Trophoblast cell (in vitro differentiated cells and primary cell): ENCODE measurements at regions not wholly inside any gene's neighbourhood (a gene's known extent, or its start where the extent isn't known, plus 50 kb on each side); places are given as distances from the start of the nearest gene placed in this dataset.

ENCODE experiments used
- DNase-seq, 2 donors: peaks; one replicate each; pipeline ENCODE4 v3.0.0-alpha.2; 2016
- H2AFZ ChIP-seq: 2 replicates; pipeline ENCODE4 v1.6.1; 2013; ENCODE audit warnings: low read length, moderate library complexity, mild to moderate bottlenecking; ENCODE audit not compliant: insufficient read depth, poor library complexity
- H2AK5ac ChIP-seq: 2 replicates; pipeline ENCODE4 v1.6.1; 2013; ENCODE audit warnings: mild to moderate bottlenecking, low read length
- H2BK120ac ChIP-seq: 2 replicates; pipeline ENCODE4 v1.6.1; 2013; ENCODE audit warnings: low read length, mild to moderate bottlenecking, moderate library complexity; ENCODE audit not compliant: insufficient read depth, poor library complexity
- H2BK12ac ChIP-seq: 2 replicates; pipeline ENCODE4 v1.6.1; 2013; ENCODE audit warnings: mild to moderate bottlenecking, low read length, moderate library complexity
- H2BK5ac ChIP-seq: 2 replicates; pipeline ENCODE4 v1.6.1; 2013; ENCODE audit warnings: low read length, low read depth, moderate library complexity, mild to moderate bottlenecking; ENCODE audit not compliant: poor library complexity
- H3K14ac ChIP-seq: 2 replicates; pipeline ENCODE4 v1.6.1; 2013; ENCODE audit warnings: mild to moderate bottlenecking, low read length
- H3K18ac ChIP-seq: 2 replicates; pipeline ENCODE4 v1.6.1; 2013; ENCODE audit warnings: mild to moderate bottlenecking, low read length
- H3K23ac ChIP-seq: 2 replicates; pipeline ENCODE4 v1.6.1; 2013; ENCODE audit warnings: low read length
- H3K27ac ChIP-seq: 2 replicates; pipeline ENCODE4 v1.5.1; 2013; ENCODE audit warnings: low read depth, mild to moderate bottlenecking, inconsistent platforms, low read length, moderate library complexity
- H3K27me3 ChIP-seq: 2 replicates; pipeline ENCODE4 v1.6.1; 2013; ENCODE audit warnings: inconsistent platforms, mild to moderate bottlenecking, low read length, moderate library complexity; ENCODE audit not compliant: insufficient read depth
- H3K36me3 ChIP-seq, 2 experiments: 1 replicate in 1 of 2; 2 replicates in 1 of 2; pipeline ENCODE4 v1.6.1; 2013; ENCODE audit warnings: low read length in 2 of 2, mild to moderate bottlenecking in 2 of 2, moderate library complexity in 1 of 2; ENCODE audit not compliant: insufficient read depth in 2 of 2, control insufficient read depth in 1 of 2
- H3K4ac ChIP-seq: 2 replicates; pipeline ENCODE4 v1.6.1; 2013; ENCODE audit warnings: low read depth, mild to moderate bottlenecking, low read length, moderate library complexity
- H3K4me1 ChIP-seq, 2 experiments: 1 replicate in 1 of 2; 2 replicates in 1 of 2; pipeline ENCODE4 v1.6.1; 2013; ENCODE audit warnings: low read length in 2 of 2, mild to moderate bottlenecking in 2 of 2, moderate library complexity in 1 of 2; ENCODE audit not compliant: insufficient read depth in 2 of 2, control insufficient read depth in 1 of 2
- H3K4me2 ChIP-seq: 2 replicates; pipeline ENCODE4 v1.6.1; 2013; ENCODE audit warnings: inconsistent platforms, mild to moderate bottlenecking, low read length, moderate library complexity
- H3K4me3 ChIP-seq: 2 replicates; pipeline ENCODE4 v1.5.1; 2013; ENCODE audit warnings: mild to moderate bottlenecking, low read depth, low read length, inconsistent platforms
- H3K79me1 ChIP-seq: one replicate; pipeline ENCODE4 v1.6.1; 2013; ENCODE audit warnings: low read length
- H3K79me2 ChIP-seq: 2 replicates; pipeline ENCODE4 v1.6.1; 2013; ENCODE audit warnings: low read length, mild to moderate bottlenecking; ENCODE audit not compliant: control insufficient read depth, insufficient read depth, poor library complexity
- H3K9ac ChIP-seq: 2 replicates; pipeline ENCODE4 v1.6.1; 2013; ENCODE audit warnings: mild to moderate bottlenecking, low read length
- H3K9me3 ChIP-seq: 2 replicates; pipeline ENCODE4 v1.6.1; 2013; ENCODE audit warnings: low read depth, mild to moderate bottlenecking, control low read depth, inconsistent platforms, low read length; ENCODE audit not compliant: insufficient read depth
- H4K12ac ChIP-seq: 2 replicates; pipeline ENCODE4 v1.6.1; 2013; ENCODE audit warnings: low read depth, mild to moderate bottlenecking, low read length, moderate library complexity
- H4K8ac ChIP-seq: 2 replicates; pipeline ENCODE4 v1.6.1; 2013; ENCODE audit warnings: low read depth, mild to moderate bottlenecking, low read length, moderate library complexity
- H4K91ac ChIP-seq: one replicate; pipeline ENCODE4 v1.6.1; 2013; ENCODE audit warnings: low read depth, mild to moderate bottlenecking, low read length, moderate library complexity
- WGBS: extraction: QIAGEN DNeasy Blood & Tissue Kit; methylation state at CpG from one replicate; pipeline ENCODE4 v1.1.7; 2013; ENCODE audit warnings: missing lambda C conversion rate; ENCODE audit not compliant: insufficient read length, insufficient coverage; ENCODE audit errors: extremely low coverage; 5-methylcytosine and 5-hydroxymethylcytosine counted together

DNA sequence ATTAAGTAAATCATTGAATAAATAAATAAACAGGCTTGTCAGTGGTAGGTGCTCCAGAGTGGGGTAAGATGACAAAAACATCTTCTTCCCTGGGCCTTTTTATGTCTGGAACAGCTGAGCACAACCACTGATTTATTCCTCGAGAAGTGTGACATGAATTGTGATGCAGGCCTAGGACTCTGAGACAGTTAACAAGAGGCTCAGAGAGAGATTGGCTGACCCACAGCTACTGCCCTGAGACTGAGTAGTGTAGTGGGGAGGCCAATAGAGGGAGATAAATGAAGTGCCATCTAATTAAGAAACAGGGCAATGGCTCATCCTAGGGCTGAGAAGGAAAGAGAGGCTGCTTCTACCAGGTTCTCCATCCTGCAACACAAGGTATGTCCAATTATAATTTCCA, 369.3 kb upstream of the TRPC7 start:
- peak overlapping the region; percentile 81 for H4K91ac ChIP-seq

DNA sequence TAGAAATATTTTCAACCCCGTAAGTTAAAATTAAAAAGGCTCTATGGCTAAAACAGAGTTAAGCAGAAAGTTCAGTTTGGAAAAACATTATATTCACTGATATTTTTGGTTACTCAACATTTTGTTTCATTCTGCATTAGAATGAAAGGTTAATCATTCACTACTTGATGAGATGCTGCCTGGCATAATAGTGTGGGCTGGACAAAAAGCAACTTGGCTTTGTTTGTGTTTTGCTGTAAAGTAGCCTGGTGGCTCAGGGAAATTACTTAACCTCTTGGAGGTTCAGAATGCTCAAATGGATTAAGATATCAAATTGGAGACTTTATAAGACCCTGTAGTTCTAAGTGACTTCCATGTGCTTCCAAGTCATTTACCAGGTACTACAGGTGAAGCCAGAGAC, 367.4 kb upstream of the TRPC7 start:
- Histone ChIP-seq H4K12ac (no peak overlapping the region), H2BK5ac (no peak overlapping the region), H2BK12ac (peak overlapping the region; percentile 61), H3K79me2 (no peaks in the 10 kb centered on the region), H3K36me3 (no peaks in the 10 kb centered on the region), H3K18ac (no peak overlapping the region), H3K23ac (no peak overlapping the region), H3K27me3 (no peaks in the 10 kb centered on the region), H3K4me1 (peaks cover 0 to 6% of the 10 kb centered on the region in 2 experiments), H3K14ac (no peak overlapping the region), H3K4me3 (no peak overlapping the region), H3K9me3 (no peaks in the 10 kb centered on the region), H4K91ac (no peak overlapping the region), H2BK120ac (no peak overlapping the region), H3K27ac (no peak overlapping the region), H3K79me1 (peaks cover 8% of the 10 kb centered on the region), H3K9ac (no peak overlapping the region), H3K4me2 (no peak overlapping the region), H2AFZ (no peak overlapping the region), H2AK5ac (no peak overlapping the region), H3K4ac (no peak overlapping the region), H4K8ac (no peak overlapping the region)
- no CpG with 5 or more reads among the region's 1 CpG for WGBS
- DNase-seq, result no peak

More for the DNA sequence above, 369.3 kb upstream of the TRPC7 start:
- Histone ChIP-seq H3K4ac (no peak overlapping the region), H3K79me2 (no peaks in the 10 kb centered on the region), H3K4me2 (no peak overlapping the region), H4K12ac (no peak overlapping the region), H3K79me1 (peaks cover 7% of the 10 kb centered on the region), H2BK12ac (peak overlapping the region; percentile 99), H3K23ac (no peak overlapping the region), H4K8ac (peak overlapping the region; percentile 21), H3K36me3 (no peaks in the 10 kb centered on the region), H3K27ac (peak overlapping the region; percentile 22), H3K4me1 (peaks cover 0 to 6% of the 10 kb centered on the region in 2 experiments), H3K4me3 (no peak overlapping the region), H2BK120ac (peak overlapping the region; percentile 76), H3K9me3 (no peaks in the 10 kb centered on the region), H2BK5ac (peak overlapping the region; percentile 60), H3K14ac (peak overlapping the region; percentile 67), H3K18ac (peak overlapping the region; percentile 60), H3K9ac (no peak overlapping the region), H3K27me3 (no peaks in the 10 kb centered on the region), H2AFZ (no peak overlapping the region), H2AK5ac (no peak overlapping the region)
- no CpG with 5 or more reads among the region's 1 CpG for WGBS
- no peak for DNase-seq

DNA sequence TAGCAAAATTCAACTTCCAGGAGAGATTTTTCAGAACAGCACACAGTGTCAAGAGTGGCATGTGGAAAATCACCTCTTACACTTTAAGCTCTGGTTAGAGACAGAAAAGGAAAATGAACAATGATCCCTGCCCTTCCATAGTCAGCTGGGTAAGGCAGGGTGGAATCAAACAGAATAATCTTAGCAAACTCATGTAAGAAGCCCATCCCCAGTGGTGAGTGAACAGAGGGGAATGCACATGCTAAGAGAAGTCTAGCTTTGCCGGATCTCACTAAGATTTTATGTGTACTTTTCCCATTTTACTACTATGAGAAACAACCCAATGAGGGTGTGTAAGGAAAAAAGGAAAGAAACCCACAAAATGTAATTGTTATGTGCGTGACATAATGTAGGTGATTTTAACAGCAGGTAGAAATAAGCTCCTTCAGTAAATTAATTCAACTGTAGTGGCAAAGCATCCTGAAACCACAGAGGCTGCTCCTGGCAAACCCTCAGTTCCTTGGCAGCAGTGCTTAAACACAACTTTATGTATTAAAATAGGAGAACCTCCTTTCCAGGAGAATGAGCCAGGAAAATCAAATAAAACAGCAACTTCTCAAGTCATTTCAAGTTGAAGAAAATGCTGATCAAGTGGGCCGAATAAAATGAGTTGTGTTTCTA, 366.0 kb upstream of the TRPC7 start:
- no CpG with 5 or more reads among the region's 3 CpGs for WGBS
- H3K14ac ChIP-seq, result no peak overlapping the region

DNA sequence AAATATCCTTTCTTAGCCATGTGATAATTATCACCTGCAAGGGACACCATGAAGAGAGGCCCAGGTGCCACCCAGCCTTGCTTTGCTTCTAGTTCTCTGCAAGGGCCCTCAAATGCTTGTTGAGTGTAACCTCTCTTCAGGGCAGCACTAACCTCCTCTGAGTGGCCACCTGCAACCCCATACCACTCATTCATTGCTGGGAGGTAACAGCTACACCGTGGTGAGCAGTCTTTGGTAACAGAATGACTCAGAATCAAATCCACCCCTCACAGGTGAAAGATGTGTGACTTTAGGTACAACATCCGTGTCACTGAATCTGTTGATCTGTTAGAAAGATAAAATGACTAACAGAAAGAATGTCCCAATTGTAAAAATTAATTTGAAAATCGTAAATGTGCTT, 365.1 kb upstream of the TRPC7 start:
- Histone ChIP-seq H2AK5ac (no peak overlapping the region), H3K9me3 (no peaks in the 10 kb centered on the region), H3K4me2 (no peak overlapping the region), H3K36me3 (no peaks in the 10 kb centered on the region), H4K8ac (no peak overlapping the region), H3K18ac (no peak overlapping the region), H3K27ac (no peak overlapping the region), H3K14ac (no peak overlapping the region), H2AFZ (no peak overlapping the region), H3K4me3 (no peak overlapping the region), H3K27me3 (no peaks in the 10 kb centered on the region), H2BK12ac (peak overlapping the region; percentile 32), H3K79me2 (no peaks in the 10 kb centered on the region), H3K4me1 (peaks cover 0 to 3% of the 10 kb centered on the region in 2 experiments), H4K91ac (no peak overlapping the region), H3K9ac (no peak overlapping the region), H3K79me1 (peaks cover 5% of the 10 kb centered on the region), H2BK5ac (no peak overlapping the region), H3K4ac (no peak overlapping the region), H2BK120ac (no peak overlapping the region), H4K12ac (no peak overlapping the region), H3K23ac (no peak overlapping the region)
- no CpG with 5 or more reads among the region's 3 CpGs for WGBS
- DNase-seq, result peak; percentile 52 to 62

More for the DNA sequence above, 366.0 kb upstream of the TRPC7 start:
- Histone ChIP-seq H3K4me3 (no peak overlapping the region), H4K12ac (no peak overlapping the region), H4K8ac (no peak overlapping the region), H2BK120ac (no peak overlapping the region), H2AK5ac (no peak overlapping the region), H3K36me3 (no peaks in the 10 kb centered on the region), H3K23ac (no peak overlapping the region), H3K18ac (no peak overlapping the region), H2BK5ac (no peak overlapping the region), H3K79me2 (no peaks in the 10 kb centered on the region), H3K9ac (no peak overlapping the region), H4K91ac (no peak overlapping the region), H2AFZ (no peak overlapping the region), H3K4me2 (no peak overlapping the region), H2BK12ac (no peak overlapping the region), H3K79me1 (peaks cover 7% of the 10 kb centered on the region), H3K9me3 (no peaks in the 10 kb centered on the region), H3K27me3 (no peaks in the 10 kb centered on the region), H3K4ac (no peak overlapping the region), H3K27ac (no peak overlapping the region), H3K4me1 (peaks cover 0 to 6% of the 10 kb centered on the region in 2 experiments)
- no peak for DNase-seq
